Activated naive CD4-positive, alpha-beta T cell treated with anti-CD3 and anti-CD28 coated beads, Interleukin-2, amount 50 U/mL, for 72 hours (primary cell): ENCODE measurements at regions not wholly inside any gene's neighbourhood (a gene's known extent, or its start where the extent isn't known, plus 50 kb on each side); places are given as distances from the start of the nearest gene placed in this dataset.

Experiments used
- ATAC-seq, 2 donors: fragments of 150-1000 bp; cut with Tn5 transposase; 2 replicates each; pipeline ENCODE4 v1.10.0; 2021; ENCODE audit warnings: mild to moderate bottlenecking in 2 of 2, moderate library complexity in 2 of 2
- DNase-seq, 2 donors: peaks; one replicate each; pipeline ENCODE4 v3.0.0; 2021 to 2022; ENCODE audit warnings: low spot score in 2 of 2
- H3K27ac Mint-ChIP-seq, 2 donors: one replicate each; pipeline ENCODE4 v1.8.0; 2022; ENCODE audit warnings: mild to moderate bottlenecking in 2 of 2, mixed read lengths in 2 of 2
- H3K36me3 Mint-ChIP-seq, 2 donors: one replicate each; pipeline ENCODE4 v1.8.0; 2022; ENCODE audit warnings: mixed read lengths in 2 of 2
- H3K9me3 Mint-ChIP-seq, 2 donors: one replicate each; pipeline ENCODE4 v1.8.0; 2022; ENCODE audit warnings: mixed read lengths in 2 of 2

GRCh38 chrX:102863735-102864134 is 73.3 kb upstream of the RAB40AL start:
- no peak overlapping the region for H3K27ac Mint-ChIP-seq
- H3K9me3 Mint-ChIP-seq, result no peaks in the 10 kb centered on the region
- peak; percentile 58 to 61 for ATAC-seq
- no peaks in the 10 kb centered on the region for H3K36me3 Mint-ChIP-seq
- DNase-seq, result peak; percentile 59 to 81

GRCh38 chrX:102866981-102867656 is 70.0 kb upstream of the RAB40AL start:
- Mint-ChIP-seq H3K36me3 (no peaks in the 10 kb centered on the region), H3K9me3 (no peaks in the 10 kb centered on the region), H3K27ac (no peak overlapping the region)
- ATAC-seq (no peak), DNase-seq (no peak)

GRCh38 chrX:102883491-102883890 is 53.6 kb upstream of the RAB40AL start:
- no peak overlapping the region for H3K27ac Mint-ChIP-seq
- H3K36me3 Mint-ChIP-seq, result no peaks in the 10 kb centered on the region
- ATAC-seq, result no peak
- no peak for DNase-seq
- no peaks in the 10 kb centered on the region for H3K9me3 Mint-ChIP-seq
